H7 (cell line): ENCODE measurements at regions not wholly inside any gene's neighbourhood (a gene's known extent, or its start where the extent isn't known, plus 50 kb on each side); places are given as distances from the start of the nearest gene placed in this dataset.

Source experiments
- DNase-seq: peaks from one replicate; pipeline ENCODE4 v3.0.0; 2012
- H3K27me3 ChIP-seq: 2 replicates; pipeline ENCODE4 v1.6.0; 2011; ENCODE audit warnings: mild to moderate bottlenecking, low read length; ENCODE audit not compliant: control insufficient read depth, insufficient read depth
- H3K36me3 ChIP-seq: replicated peaks from 2 replicates; pipeline ENCODE4 v1.5.1; 2011; ENCODE audit warnings: low read length; ENCODE audit not compliant: control insufficient read depth, insufficient read depth
- H3K4me3 ChIP-seq: 2 replicates; pipeline ENCODE4 v1.5.1; 2011; ENCODE audit warnings: low read depth, mild to moderate bottlenecking, control low read depth, low read length, moderate library complexity; ENCODE audit not compliant: insufficient read depth

DNA sequence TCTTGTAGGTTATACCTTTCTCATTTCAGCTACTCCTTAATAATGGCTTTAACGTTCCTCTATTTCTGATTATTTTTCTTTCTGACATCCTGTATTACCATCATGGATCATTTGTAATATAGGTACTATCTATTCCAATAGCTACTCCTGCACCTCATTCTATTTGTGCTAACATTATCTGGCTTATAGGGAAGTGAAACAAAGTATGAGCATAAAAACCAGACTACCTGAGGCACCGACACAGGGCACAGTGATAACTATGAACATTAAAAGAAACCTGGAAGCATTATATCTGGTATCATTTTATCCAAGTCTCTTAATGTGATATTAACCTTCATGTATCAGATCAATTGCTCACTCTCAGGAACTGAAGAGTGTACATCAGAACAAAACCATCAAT, 407.3 kb downstream of the DMRT2 start:
- Histone ChIP-seq H3K36me3 (no peaks in the 10 kb centered on the region), H3K4me3 (no peak overlapping the region), H3K27me3 (no peaks in the 10 kb centered on the region)
- DNase-seq, result no peak

DNA sequence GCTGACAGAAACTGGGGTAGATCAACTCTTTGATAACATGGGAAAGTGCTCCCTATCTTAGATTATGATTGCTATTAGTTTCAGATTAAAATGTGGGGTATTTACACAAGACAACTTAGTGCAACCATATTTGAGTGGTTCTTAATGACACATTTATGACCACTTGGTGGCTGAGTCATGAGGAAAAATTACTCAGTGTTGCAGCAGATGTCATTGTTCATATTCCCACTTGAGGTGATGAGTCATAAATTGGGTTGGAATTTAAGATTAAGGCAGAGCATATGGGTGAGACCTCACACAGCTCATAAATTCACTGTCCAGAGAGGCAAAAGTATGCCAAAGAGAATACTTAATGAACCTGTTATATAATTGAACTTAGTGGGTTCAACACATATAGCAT, 408.3 kb downstream of the DMRT2 start:
- no peak for DNase-seq
- Histone ChIP-seq H3K36me3 (no peaks in the 10 kb centered on the region), H3K4me3 (no peak overlapping the region), H3K27me3 (no peaks in the 10 kb centered on the region)

DNA sequence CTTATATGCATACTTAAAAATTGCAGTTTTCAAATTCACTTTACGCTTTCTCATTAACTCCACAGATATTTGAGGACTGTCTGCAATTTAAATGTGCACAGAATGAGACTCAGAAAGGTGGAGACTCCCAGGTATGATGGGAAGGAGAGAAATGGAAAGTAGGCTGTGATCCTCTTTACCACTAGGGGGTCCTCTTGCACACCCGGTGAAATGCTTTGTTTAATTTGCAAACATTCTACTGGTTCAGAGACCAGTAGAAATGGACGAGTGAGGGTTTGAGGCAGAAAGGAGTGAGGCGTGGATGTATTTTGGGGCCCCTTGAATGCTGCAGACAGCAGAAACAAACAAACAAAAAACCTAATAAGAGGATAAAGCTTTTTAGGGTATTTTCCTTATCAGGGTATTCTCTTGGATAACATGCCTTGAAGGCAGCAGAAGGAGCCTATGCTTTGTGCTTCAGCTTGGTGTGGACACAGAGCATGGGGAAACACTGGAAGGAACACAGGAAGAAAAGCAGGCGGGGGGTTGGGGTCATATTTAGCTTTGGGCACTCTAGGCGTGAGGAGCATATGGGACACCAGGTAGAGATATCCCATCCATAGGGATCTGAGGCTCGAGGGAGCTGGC, 410.1 kb downstream of the DMRT2 start:
- Histone ChIP-seq H3K4me3 (no peak overlapping the region), H3K27me3 (no peaks in the 10 kb centered on the region), H3K36me3 (no peaks in the 10 kb centered on the region)
- peak; percentile 29 for DNase-seq

DNA sequence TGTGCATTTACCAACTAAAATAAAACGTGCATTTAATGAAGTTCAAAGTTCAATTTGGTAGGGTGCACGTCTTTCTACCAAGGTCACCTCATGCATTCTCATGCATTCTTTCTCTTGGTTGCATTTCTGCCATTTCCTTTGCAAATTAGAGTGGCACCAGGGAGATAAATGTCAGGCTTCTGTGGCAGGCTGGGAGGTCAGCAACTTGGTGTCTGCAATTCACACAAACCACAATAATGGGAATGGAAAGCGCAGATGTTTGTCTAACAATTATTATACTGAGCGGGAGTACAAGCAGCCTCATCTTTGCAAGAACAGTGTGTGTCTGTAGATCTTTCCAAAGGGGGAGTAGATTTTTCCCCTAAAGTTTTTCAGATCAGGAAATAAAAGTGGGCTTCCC, 411.7 kb downstream of the DMRT2 start:
- no peaks in the 10 kb centered on the region for H3K27me3 ChIP-seq
- no peak for DNase-seq
- no peaks in the 10 kb centered on the region for H3K36me3 ChIP-seq
- H3K4me3 ChIP-seq, result no peak overlapping the region

DNA sequence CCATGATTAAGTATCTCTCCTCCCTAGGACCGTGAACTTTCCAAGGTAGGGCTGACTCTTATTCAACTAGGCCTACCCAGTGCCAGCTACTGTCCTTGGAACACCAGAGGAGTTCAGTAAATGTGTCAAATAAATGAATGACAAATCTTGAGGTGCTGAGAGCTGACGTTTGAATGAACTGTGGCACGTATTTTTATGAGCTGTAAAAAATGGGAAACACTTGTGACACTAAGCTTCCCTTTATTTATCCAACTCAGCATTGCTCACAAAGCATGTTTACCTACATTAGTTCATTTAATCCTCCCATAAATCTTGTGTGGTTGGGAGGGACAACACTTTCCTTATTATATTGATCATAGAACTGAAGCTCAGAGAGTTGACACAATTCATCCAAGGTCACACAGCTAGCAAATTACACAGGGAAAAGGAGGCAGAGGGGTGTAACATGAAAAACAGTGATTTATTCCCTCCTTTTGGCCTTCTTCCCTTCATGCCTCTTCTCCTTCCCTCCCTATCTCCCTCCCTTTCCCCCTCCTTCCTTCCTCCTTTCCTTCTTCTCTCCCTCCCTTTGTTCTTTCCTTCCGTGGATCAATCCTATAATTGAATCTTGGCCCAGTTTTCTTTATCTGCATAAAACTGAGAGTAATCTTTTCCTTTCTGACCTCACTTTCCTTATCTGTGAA, 412.6 kb downstream of the DMRT2 start:
- DNase-seq, result no peak
- no peaks in the 10 kb centered on the region for H3K27me3 ChIP-seq
- H3K4me3 ChIP-seq, result no peak overlapping the region
- H3K36me3 ChIP-seq, result no peaks in the 10 kb centered on the region

DNA sequence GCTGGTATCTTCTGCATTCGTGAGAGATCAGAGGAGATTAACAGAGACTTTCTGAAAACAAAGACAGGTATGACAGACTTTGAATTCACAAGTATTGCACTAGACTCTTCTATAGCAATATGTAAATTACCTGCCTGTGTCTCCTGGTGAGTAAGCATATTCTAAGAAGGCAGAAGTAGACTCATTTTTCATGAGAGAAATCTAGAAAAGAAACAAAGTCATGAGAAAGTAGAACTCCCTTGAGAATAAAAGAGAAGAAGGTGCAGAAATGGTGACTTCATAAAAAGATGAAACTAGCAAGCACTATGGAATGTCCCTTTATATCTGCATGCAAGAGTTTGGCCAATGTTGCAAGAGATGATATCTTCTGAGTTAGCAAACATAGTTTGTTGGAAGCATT, 419.8 kb downstream of the DMRT2 start:
- no peaks in the 10 kb centered on the region for H3K36me3 ChIP-seq
- DNase-seq, result no peak
- no peaks in the 10 kb centered on the region for H3K27me3 ChIP-seq
- H3K4me3 ChIP-seq, result no peak overlapping the region

DNA sequence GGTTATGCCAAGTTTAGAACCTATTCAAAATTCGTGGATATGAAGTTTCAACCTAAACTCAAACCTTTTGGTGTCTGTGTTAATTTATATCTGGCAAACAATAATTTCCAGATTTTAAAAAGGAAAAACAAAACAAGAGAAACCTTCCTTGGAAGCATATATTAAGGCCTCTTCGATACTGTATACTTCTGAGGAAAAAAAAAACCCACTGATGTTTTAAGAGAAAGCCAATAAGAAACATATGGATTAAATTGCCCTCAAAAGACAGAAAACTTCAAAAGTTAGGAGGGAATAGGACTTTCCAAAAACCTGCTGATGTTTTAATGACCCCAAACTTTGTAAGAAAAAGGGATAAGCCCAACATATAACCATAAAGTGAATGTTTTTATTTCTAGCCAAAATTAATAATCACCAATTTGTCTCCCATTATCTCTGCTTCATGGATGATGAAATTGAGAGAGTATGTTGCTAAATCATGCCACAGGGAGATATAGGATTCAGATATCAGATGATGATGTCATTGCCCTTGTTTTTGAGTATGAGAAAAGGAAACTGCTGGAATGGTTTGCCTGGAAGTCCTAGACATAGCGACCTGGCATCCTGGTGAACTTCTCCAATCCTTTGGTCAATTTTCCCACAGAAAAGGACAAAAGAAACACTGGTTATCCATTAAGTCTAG, 423.9 kb downstream of the DMRT2 start:
- Histone ChIP-seq H3K36me3 (no peaks in the 10 kb centered on the region), H3K4me3 (no peak overlapping the region), H3K27me3 (no peaks in the 10 kb centered on the region)
- no peak for DNase-seq

DNA sequence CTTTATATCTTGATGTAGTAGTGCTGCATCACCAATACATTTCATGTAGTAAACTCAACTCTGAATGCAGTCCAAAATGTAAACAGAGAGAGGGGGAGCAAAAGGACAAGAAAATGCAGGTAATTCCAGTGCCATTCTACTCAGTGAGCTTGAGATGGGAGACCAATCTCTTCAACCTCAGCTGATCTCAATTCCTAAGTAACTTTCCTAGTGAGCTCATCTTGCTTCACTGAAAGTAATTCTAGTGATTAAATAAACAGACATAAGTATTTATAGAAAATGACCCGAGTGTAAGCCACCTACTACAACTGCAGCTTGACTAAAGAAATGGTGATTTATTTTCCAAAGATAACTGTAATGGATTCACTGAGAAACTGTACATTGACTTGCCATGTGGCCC, 424.5 kb downstream of the DMRT2 start:
- DNase-seq, result no peak
- H3K4me3 ChIP-seq, result no peak overlapping the region
- no peaks in the 10 kb centered on the region for H3K27me3 ChIP-seq
- no peaks in the 10 kb centered on the region for H3K36me3 ChIP-seq

DNA sequence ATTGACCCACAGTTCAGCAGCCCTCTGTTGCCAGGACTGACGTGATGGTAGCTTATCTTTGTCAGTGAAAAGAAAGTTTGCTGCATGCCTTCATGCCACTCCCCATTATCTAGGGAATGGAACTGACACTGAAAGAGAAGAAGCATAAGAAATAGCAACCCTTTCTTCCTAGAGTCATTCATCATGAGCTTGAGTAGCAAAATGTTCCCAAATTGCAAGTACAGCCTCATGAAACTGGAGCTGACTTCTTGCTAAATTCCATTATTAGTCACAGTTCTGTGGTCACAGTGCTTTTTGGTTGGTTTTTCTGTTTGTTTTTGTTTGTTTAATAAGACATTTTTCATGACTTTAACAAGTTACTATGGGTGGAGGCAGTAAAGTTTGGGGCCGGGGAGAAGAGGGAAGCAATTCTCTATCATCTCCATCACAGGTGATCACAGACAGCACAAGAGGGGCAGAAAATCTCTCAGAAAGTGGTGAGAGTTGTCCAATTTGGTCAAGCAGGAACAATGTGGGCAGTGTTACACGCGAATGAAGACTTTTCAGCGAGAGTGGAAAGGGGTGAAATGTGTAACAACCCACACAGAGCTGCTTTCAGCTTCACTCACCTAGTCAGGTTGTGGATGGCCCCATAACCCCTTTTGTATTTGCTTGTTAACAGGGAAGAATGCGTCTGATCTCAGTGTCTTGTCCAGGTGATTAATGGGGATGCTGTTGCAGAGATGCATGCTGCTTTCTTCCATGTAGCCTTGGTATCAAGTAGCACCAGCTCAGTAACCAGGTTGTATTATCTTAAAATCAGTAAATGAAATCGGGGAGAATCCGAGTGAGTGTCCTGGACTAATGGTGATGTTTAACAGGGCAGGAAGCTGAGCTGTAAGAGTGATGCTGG, 440.4 kb downstream of the DMRT2 start:
- Histone ChIP-seq H3K4me3 (no peak overlapping the region), H3K27me3 (no peaks in the 10 kb centered on the region), H3K36me3 (no peaks in the 10 kb centered on the region)
- no peak for DNase-seq

DNA sequence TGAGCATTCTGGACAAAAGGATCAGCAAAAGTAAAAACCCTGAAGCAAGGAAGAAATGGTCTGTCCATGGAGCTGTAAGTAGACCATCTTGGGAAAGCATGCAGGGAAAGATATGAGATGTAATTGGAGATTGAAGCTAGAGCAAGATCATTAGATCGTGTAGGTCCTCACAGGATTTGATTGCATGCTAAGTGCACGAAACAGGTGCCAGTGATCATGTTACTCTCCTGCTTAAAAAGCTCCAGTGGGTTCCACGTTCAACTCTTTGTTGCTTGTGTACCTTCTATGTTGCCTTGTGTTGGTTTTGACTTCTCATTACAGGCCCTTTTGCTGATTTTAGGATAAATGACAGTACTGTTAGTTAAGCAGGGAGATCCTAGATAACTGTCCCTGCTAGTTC, 442.0 kb downstream of the DMRT2 start:
- Histone ChIP-seq H3K27me3 (no peaks in the 10 kb centered on the region), H3K36me3 (no peaks in the 10 kb centered on the region), H3K4me3 (no peak overlapping the region)
- DNase-seq, result no peak

DNA sequence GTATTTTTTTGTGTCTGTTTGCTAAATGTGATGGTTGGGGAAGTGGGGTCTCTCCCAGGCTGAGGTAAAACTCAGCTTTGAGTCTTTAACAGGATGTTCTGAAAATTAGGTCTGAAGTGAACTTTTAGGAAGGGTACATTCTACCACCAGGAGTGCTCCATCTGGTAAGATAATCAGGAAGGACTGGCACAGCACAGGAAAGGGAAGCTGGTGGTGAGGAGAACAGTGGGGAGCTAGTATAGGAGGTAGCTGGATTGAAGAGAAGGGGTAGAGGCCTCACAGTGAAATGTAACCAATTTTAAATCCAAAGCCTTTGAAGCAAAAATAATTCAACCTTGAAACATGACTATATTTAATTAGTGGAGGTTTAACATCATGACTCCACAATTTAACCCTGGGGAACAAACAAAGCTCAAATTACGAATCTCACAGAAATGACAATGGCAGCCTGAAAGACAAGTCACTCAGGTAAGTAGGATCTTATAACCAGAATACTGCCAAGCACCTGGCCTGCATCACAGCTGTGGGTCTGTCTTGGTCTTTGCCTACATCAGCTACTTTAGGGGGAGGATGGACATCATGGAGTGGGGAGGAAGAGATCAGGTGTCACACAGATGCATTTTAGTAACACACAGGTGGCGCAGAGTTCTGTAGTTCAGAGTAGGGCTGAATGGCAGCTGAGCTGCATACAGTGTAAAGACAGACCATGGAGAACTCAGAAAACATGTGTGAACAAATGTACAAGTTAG, 445.3 kb downstream of the DMRT2 start:
- H3K4me3 ChIP-seq, result no peak overlapping the region
- H3K36me3 ChIP-seq, result no peaks in the 10 kb centered on the region
- no peaks in the 10 kb centered on the region for H3K27me3 ChIP-seq
- DNase-seq, result no peak

DNA sequence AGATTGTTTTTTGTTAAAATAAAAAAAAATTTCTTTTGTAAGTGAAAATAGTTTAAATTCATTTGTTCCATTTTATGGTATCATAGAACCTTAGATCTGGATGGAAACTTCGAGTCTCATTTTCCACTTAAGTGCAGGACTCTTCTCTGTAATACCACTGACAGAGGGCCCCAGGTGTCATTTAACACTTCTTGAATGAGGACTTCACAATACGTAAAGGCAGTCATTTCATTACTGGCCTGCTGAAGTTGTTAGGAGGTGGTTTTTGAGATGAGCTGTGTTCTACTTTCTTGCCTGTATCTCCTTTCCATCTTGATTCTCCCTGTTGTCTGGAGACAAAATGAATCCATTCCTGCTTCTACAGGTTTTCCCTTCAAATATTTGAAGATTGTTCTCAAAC, 455.3 kb downstream of the DMRT2 start:
- no peak overlapping the region for H3K4me3 ChIP-seq
- H3K27me3 ChIP-seq, result no peaks in the 10 kb centered on the region
- no peaks in the 10 kb centered on the region for H3K36me3 ChIP-seq
- DNase-seq, result no peak

DNA sequence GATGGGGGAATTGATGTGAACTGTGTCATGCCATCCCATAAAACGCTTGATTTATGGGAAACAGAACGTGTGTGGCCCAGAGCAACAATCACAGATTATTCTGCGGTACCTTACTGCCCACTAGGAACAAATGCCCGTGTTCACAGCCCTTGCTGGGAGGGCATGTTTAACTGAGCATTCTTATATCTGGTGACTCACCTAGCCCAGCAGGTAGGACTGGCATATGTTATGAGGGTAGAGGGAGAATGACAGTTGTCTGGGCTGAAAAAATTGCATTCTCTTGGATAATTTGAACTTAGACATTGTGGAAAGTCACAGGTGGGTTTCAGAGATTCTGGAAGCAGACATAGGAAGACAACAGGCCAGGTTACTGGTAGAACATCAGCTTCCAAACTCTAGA, 460.6 kb downstream of the DMRT2 start:
- DNase-seq, result no peak
- H3K36me3 ChIP-seq, result no peaks in the 10 kb centered on the region
- H3K27me3 ChIP-seq, result no peaks in the 10 kb centered on the region
- H3K4me3 ChIP-seq, result no peak overlapping the region

DNA sequence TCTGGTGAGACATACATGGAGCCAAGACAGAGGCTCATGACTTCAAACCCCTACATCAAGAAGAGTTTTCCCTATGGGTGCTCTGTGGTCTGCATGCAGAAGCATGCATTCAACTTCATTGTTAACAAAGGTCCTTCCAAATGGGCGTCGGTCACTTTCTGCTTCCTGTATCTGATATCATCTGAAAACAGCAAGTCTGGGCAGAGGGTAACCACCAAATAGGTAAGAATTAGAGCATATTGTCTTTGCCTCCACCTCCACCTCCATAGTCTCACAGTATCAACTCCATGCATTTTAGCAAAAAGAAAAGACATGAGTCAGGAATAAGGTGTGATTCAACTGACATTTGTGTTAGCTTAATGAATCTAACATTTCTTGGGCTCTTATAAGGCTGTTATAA, 462.9 kb downstream of the DMRT2 start:
- Histone ChIP-seq H3K27me3 (no peaks in the 10 kb centered on the region), H3K4me3 (no peak overlapping the region), H3K36me3 (no peaks in the 10 kb centered on the region)
- no peak for DNase-seq
